ENCODE measurements at regions not wholly inside any gene's neighbourhood (a gene's known extent, or its start where the extent isn't known, plus 50 kb on each side); places are given as distances from the start of the nearest gene placed in this dataset.

DNA sequence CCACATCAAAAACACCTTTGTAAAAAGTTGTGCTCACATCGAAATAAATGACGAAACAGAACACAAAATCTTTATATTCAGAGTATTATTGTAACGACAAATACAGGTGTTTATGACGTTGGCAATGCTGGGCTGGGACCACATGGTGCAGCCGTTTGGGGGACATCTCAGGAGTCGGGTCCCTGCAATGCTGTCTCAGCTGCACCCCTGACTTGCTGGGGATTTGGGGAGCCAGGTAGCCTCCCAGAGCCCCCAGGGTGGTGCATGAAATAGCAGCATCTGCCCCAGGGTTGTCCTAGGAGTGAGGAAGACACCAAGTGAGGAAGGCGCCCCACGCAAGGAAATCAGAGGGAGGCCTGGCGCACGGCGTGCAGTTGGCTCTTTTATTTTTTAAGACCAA lies 1526.8 kb downstream of the BRD1 start:
- TF ChIP-seq CTCF (IDR thresholded peaks at IDR 0.05): no peak
- TF ChIP-seq ZFX (IDR thresholded peaks at IDR 0.05; ENCODE audit: borderline replicate concordance): no peak
